SHP77 (cell line): ENCODE measurements at regions not wholly inside any gene's neighbourhood (a gene's known extent, or its start where the extent isn't known, plus 50 kb on each side); places are given as distances from the start of the nearest gene placed in this dataset.
"Not testable (repeated sequence)": the region's sequence is repeated elsewhere in the genome, so short reads cannot be mapped to it uniquely, and the experiment has no call there.

ENCODE experiments used
- DNase-seq, 2 experiments: peaks; one replicate each; lab custom pipeline; 2025; lab: John Stamatoyannopoulos, UW

GRCh38 chr13:106095919-106096318 is 439.5 kb downstream of the EFNB2 start:
- DNase-seq, result no peak

- DNase-seq, result no peak
These were observed 440.1 kb downstream of the EFNB2 start for GRCh38 chr13:106095406-106095805.

DNA sequence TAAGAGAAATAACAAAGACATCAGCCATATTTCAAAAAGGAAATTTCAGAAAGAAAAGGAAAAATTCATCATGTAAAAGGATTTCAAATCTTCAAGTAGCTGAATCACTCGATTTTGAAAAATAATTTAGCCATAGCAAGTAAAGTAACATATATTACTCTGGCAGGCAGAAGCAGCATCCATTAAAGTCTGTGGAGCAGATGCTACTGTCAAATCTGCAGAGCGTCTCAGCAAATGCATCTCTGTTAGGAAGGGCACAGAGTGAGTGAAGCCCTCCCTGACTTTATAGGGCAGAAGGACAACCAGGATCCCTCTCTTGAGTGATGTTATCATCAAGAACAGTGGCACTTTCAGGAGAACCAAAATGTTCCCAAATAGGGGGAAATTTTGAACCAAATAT is 445.5 kb downstream of the EFNB2 start:
- no peak for DNase-seq

DNA sequence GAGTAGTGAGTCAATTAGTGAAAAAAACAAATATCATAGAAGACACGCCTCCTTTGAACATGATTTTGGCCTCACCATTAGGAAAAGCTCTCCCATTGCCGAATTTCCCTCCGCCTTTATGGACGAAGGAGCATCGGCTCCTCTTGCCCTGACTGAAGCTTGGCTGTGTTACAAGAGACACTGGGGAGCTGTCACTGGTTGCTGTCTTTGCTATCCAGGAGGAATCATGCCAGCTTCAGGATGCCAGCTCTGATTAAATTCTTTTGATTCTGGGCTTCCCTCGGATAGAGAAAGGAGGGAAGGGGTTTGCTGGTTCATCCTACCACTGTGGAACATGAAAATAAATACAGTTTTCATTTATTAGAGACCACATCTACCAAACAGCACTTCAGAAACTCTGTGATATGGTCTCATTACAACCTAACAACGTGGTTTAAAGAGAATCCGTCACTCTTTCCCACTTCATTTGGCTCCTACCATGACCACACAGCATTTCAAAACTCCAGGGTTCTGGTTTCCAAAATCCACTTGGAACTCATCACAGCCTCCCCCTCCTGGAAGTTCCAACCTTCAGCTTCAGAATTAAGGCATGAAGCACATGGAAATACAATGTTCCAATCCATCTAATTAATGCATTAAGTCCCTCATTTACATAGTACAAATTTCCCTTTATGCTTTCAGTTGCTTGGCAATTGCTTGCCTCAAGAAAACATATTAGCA is 446.0 kb downstream of the EFNB2 start:
- no peak for DNase-seq

GRCh38 chr13:106088085-106088484 is 447.4 kb downstream of the EFNB2 start:
- no peak for DNase-seq

GRCh38 chr13:106087201-106087600 is 448.3 kb downstream of the EFNB2 start:
- no peak for DNase-seq

- no peak for DNase-seq
These were observed 451.7 kb downstream of the EFNB2 start for GRCh38 chr13:106083620-106084350.

DNA sequence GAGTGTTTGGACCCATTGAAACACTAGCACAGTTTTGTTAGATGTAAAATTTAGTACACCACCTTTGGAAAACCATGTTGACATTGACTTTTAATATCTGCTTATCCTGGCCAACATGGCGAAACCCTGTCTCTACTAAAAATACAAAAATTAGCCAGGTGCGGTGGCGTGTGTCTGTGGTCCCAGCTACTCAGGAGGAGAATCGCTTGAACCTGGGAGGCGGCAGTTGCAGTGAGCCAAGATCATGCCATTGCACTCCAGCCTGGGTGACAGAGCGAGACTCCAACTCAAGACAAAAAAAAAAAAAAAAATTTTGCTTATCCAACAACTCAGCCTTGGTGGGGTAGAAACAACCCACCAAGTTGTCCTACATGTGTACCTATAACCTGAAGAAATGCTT is 454.2 kb downstream of the EFNB2 start:
- not testable (repeated sequence) for DNase-seq

- DNase-seq, result no peak
These were observed 457.3 kb downstream of the EFNB2 start for GRCh38 chr13:106078191-106078590.

- DNase-seq, result no peak
These were observed 458.4 kb downstream of the EFNB2 start for GRCh38 chr13:106077017-106077416.

GRCh38 chr13:106072014-106072413 is 463.4 kb downstream of the EFNB2 start:
- no peak for DNase-seq

GRCh38 chr13:106063591-106064313 is 471.7 kb downstream of the EFNB2 start:
- no peak for DNase-seq

DNA sequence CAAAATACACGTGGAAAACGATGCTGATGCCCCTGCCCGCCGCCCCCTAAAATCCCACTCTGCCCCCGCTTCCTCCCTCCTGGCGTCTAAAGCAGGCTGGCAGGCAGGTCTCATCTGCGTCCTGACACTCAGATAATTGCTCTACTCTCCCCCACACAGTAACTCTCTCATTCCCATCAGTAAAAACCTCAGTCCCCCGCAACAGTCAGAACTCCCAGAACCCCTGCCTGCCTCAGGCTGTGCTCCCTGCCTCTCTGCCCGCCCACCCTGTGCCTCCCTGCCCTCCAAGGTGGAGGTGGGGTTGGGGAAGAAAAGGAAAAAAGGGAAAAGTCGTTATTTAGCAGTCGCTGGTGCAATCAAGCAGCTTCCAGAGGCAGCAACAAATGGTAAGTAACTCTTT is 473.7 kb downstream of the EFNB2 start:
- DNase-seq, result no peak

GRCh38 chr13:106056851-106057250 is 478.6 kb downstream of the EFNB2 start:
- DNase-seq, result no peak

- no peak for DNase-seq
These were observed 483.2 kb downstream of the EFNB2 start for GRCh38 chr13:106052200-106052767.

DNA sequence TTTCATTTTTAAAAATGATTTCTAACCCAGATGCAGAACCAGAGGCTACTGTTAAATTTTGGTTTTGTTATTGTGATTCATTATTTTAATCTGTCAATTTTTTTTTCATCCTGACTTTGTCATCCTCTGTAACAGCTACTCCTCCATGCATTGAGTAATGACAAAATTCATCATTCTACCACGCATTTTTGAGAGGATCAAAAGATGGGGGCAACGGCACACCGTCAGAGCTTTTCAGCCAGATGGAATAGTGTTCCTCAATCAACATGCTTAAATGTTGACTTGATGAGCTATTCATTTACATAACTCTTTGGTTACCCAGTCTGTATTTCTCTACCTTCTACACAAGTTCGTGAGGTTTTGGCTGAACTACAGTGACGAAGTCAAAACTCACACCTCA is 486.3 kb downstream of the EFNB2 start:
- no peak for DNase-seq

GRCh38 chr13:106048386-106048785 is 487.1 kb downstream of the EFNB2 start:
- DNase-seq, result no peak

- DNase-seq, result no peak
These were observed 487.6 kb downstream of the EFNB2 start for GRCh38 chr13:106047859-106048258.

DNA sequence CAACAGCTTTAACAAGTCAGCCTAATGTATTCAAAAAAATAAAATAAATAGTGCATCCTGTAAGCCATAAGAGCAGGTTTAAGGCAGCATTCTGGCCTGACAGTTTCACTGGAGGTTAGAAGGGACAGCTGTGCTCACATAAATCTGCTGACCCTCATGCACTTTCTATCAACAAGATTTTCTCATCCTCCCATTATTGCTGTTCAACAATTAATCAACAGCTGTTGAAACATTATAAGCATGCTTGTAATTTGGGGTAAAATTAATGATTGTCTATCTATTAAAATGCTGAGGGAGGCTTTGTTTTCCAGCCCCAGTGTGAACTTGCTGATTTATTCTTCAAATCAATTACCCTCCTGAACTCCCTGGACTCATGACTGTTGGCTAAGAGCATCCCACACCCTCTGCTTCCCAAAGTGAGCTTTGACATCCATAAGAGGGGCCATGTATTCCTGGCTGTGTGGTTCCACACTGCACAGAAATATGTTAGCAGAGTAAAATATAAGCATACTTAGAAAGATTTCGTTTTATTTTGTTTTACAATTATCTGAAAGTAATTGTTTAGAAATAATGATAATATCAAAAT is 492.4 kb downstream of the EFNB2 start:
- DNase-seq, result no peak

DNA sequence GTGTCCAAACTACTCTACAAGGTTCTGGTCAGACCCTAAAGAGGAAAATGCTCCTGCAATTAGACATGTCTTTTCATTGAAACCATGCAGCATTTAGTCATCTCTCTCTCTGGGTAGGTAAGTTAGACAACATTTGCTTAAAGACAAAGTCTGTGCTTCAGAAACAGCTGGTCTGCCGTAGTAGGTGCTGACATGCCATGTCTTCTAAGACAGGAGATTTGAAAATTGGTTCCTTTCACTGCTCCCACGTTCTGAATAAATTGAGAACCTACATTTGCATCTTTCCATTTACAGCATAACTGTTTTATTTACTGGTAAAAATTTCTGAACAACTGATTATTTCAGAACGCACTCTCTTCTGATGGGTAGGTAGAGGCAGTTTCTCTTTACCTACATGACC is 494.0 kb downstream of the EFNB2 start:
- no peak for DNase-seq

- no peak for DNase-seq
These were observed 496.7 kb downstream of the EFNB2 start for GRCh38 chr13:106038752-106039151.

GRCh38 chr13:106036870-106037269 is 498.6 kb downstream of the EFNB2 start:
- DNase-seq, result peak in 1 of 2 experiments; percentile 7
